ENCODE measurements at regions not wholly inside any gene's neighbourhood (a gene's known extent, or its start where the extent isn't known, plus 50 kb on each side); places are given as distances from the start of the nearest gene placed in this dataset.

DNA sequence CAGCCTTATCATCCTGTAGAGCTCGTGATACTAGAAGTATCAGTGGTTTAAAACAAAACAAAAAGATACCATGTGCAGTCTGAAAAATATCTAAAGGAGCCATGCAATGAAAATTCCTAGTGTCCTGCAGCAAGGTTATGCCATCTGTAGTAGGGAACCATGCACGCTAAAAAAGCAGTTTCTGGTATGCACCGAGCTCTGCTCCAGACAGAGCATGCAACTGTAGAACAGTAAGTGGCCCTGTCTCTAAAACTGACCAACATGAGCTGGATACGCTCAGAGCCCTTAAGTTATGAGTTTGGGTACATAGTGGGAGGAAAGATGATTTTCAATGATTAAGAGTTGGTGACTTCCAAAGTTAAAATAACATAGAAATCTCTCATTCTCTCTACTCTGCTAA, 159.3 kb upstream of the ADAMTS5 start:
- no peak for DNase-seq (ENCODE audit: low read depth in 1 of 2, low spot score in 1 of 2)

DNA sequence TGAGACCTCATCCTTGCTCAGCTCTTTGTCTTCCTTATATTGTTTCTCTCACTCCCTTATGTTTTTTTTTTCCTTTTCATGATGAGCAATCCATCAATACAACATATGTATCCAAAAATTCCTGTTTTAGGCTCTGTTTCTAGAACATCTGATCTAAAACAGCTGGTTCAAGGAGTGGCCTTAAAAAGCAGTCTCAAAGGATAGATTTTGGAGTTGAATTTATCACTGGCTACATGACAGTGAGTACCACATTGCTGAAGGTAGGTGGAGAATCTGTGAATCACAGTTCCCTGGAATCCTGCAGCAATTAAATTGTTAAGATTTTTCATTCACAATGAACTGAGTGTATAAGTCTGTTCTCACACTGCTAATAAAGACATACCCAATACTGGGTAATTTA, 155.8 kb upstream of the ADAMTS5 start:
- no peak for DNase-seq (ENCODE audit: low read depth in 1 of 2, low spot score in 1 of 2)

DNA sequence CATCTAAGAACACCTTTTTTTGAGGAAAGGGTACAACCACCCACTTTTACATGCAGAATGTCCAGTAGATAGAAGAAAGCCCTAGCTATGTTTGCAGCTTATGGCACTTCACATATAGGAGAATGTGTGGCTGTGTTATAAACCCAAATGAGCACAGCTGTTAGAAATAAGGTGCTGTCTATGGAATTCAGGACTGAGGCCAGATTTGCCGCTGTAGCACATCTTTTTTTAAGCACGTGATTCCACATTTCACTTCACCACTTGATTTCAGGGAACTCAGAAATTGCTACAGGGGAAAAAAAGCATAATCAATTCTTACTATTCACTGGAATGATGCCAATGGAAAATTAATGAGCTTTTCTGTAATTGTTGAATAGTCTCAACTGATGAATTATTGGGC, 147.2 kb upstream of the ADAMTS5 start:
- DNase-seq (ENCODE audit: low read depth in 1 of 2, low spot score in 1 of 2): no peak

DNA sequence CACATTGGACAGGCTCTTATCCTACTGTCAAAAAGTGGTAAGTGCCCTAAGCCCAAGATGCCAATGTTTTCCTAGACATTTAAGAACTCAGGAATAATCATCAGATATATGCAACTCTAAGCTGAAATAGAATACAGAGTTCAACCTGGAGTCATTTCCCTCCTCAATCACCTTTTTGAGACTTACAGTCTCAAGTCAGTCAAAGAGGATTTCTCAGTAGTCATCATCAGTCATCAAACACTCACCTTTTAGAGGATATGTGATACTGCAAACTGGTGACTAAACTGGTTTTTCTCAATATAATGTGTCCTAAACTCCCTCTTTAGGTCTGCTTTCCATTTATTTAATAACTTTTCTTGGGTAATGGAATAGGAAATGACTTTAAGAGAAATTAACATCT, 145.3 kb upstream of the ADAMTS5 start:
- DNase-seq (ENCODE audit: low read depth in 1 of 2, low spot score in 1 of 2): no peak

DNA sequence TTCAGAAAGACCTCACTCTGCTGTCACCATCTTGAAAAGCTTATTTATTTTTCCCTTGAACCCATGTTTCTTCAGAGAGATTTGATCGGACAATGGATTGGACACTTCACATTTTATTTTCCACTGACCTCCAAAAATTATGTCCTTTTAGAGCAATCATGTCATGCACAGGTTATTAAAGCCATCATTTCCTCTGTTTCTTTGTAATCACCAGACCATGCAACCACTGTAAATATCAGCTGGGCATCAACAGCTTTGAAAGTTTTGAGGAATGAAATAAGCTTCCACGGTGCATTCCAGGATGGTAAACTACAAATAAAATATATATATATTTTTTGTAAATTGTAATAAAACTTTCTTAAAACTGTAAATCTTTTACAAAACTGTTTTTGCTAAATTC, 144.1 kb upstream of the ADAMTS5 start:
- no peak for DNase-seq (ENCODE audit: low read depth in 1 of 2, low spot score in 1 of 2)

DNA sequence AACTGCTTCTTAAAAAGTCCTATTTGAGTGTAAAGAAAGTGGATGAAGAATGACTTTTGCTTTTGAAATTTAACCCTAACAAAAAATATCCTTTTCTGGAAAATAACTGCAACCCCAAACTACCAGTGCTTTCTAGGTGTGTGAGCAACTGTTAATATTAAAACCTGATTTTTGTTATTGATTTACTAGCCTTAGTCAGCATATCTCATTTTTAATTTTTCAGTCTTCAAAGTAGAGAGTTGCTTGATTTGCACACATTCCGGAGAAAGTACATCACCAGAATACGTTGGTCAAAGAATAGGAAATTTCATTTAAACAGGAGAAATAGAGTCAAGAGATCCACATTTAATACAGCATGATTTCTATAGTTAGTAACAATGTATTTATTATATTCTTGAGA, 141.8 kb upstream of the ADAMTS5 start:
- no peak for DNase-seq (ENCODE audit: low read depth in 1 of 2, low spot score in 1 of 2)

DNA sequence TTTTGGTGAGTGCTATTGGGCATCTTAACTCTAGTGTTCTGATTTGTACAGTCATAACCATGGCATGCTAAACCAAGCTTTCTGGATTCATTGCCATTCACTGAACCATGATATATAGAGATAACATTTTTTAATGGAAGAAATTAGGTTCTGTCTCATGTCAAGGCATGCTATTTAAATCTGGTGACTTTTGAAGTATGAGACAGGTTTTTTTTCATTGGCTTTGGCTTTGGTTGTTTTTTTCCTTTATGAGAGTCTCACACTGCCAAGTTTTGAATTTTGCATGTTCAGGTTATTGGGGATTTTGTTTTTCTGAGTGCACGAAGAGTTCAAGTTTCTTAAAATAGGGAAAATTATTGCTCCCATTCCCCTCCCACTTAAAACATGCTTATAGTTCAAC, 141.3 kb upstream of the ADAMTS5 start:
- no peak for DNase-seq (ENCODE audit: low read depth in 1 of 2, low spot score in 1 of 2)

DNA sequence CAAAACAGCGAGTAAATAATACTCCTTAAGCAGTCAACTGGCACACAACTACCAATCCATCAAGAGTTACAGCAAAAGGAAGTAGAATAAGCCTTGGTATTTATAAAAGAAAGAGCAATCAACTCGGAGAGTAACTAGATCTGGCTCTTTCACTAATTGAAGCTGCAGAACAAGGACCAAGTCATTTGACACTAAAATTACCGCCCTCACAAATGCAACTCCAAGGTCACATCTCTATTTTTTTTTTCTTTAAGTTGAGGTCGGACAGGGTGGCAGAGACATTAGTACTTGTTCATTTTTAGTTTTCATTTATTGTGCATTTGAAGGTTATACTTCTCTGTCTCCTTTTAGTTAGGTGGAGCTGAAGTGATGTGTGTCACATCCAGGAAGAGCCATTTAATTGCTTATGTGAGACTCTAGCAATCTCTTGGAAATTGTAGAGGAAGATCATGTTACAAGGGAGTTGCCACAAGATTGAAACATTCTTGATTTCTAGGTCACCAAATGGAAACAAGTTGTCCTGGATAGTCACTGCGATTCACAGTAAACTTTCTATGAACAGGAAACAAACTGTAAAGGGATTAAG, 138.1 kb upstream of the ADAMTS5 start:
- DNase-seq (ENCODE audit: low read depth in 1 of 2, low spot score in 1 of 2): no peak

DNA sequence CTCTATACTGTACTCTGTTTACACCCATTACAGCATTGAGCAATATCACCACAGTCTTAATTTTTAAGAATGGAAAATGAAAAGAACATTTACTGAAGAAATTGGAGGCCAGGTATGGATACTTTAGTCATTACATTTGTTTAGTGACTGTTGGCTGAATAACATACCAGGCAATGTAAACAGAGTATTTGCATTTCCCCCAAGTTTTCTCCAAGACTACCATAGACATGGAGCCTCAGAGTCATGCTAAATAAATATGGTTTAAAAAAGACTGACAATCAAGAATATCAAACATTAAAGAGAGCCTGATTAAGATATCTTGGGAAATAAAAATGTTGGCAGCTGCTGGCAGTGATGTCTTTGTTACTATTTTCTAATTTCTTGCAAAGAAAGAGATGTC, 136.9 kb upstream of the ADAMTS5 start:
- DNase-seq (ENCODE audit: low read depth in 1 of 2, low spot score in 1 of 2): no peak

DNA sequence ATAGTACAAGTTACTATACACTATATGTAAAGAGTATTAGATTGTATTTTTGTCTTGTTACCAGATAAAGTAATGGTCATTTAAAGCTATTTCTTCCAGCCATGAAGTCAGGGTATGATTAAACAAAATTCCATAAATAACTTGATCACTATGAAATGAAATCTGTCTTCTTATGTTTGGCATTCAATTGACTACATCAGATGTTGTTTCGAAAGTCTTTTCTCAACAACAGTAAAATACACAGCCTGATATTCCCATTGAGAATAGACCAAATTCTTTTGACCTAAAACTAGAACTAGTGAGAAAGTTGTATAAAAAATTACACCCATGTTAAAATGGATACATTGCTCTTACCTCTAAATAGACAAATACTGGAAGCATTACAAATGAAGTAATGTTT, 134.6 kb upstream of the ADAMTS5 start:
- no peak for DNase-seq (ENCODE audit: low read depth in 1 of 2, low spot score in 1 of 2)

DNA sequence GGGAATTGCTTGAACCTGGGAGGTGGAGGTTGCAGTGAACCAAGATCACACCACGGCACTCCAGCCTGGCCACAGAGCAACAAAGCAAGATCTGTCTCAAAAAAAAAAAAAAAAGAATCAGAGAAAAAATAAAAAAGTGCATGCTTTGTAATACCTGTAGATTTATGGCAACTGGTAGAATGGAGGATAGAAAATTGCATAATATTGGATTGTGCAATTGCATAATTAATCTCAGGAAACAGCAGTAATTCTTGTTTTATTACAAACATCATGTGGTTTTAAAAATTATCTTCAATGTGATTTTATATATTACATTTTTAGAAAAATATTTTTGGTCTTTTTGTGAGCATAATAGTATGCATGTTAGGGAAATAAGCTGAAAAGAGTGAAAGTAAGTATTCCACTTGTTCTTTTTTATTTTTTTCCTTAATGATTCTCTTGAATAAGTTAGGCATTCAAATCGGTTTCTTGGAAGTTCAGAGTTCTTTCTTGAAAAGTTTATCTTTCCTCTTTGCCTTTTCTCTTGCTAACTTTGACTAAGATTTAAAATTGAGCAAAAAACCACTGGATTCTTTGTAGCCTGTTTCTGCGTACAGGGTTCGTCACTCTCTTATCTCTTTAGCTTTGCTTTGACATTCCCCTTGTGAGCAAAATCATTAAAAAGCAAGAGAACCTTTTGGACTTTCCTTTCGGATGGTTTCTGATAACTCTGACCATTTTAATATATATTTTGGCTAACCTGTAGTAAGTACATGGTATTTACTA, 127.5 kb upstream of the ADAMTS5 start:
- DNase-seq (ENCODE audit: low read depth in 1 of 2, low spot score in 1 of 2): no peak

DNA sequence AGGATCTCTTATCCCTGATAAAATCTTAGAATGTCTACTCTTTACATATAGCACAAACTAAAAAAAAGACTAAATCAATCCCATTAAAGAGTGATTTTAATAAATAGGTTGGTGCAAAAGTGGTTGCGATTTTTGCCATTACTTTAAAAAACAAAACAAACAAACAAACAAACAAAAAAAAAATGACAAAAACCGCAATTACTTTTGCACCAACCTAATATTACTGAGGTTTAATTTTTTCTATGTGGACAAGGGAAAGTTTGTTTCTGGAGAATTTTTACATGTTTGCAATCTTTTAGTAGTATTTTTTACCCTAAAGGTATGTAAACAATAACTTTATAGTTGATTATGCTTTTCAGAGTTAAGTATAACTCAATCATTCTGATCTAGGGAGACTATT, 119.7 kb upstream of the ADAMTS5 start:
- no peak for DNase-seq (ENCODE audit: low read depth in 1 of 2, low spot score in 1 of 2)

DNA sequence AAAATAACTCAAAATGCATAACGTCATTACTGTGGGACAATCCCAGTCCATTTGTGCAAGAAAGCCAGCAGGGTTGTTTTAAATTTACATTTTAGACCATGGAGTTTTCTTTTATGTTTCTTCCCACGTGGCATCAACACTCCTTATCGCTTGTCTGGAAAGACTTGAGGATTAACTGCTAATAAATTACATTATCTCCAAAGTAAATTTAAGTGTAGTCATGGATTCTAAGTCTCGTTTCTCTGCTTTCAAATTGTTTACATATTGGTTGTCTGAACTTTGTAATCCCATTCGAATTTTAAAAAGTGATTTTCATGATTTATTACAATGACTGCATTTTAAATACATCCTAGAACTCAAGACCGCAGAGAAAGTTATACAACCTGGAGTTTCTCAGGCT, 119.3 kb upstream of the ADAMTS5 start:
- DNase-seq (ENCODE audit: low read depth in 1 of 2, low spot score in 1 of 2): no peak

DNA sequence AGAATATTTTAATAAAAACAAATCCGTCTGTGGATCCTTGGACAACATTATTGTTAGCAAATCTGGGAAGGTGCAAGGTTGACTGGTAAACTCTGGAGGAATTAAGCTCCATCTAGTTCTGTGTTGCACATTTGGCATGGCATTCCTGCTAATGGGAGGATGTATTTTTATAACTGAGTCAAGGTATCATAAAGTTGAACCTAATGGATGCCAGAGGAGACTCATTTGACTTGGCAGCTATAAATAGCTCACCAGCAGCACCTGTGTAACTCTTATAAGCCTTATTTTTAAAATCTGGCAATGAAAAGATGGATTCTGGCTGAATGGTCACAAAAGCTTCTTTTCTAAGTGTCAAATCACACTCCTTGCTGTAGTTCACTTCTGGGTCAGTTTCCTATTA, 118.5 kb upstream of the ADAMTS5 start:
- no peak for DNase-seq (ENCODE audit: low read depth in 1 of 2, low spot score in 1 of 2)

DNA sequence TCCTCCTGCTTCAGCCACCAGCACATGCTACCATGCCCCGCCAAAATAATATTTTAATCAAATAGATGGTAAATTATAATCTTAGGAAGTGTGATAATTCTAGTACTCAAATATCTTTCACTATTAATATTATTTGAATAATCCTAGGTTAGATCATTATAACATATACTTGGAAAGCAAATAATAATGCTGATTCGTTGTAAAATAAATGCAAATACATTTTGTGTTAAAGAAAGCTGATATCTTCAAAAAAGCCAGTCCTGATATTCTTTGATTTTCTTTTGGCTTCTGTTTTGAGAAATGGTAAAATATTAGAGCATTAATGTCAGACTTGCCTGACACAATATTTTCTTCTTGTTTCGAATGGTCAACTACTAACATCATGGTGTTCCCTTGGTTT, 116.3 kb upstream of the ADAMTS5 start:
- no peak for DNase-seq (ENCODE audit: low read depth in 1 of 2, low spot score in 1 of 2)

DNA sequence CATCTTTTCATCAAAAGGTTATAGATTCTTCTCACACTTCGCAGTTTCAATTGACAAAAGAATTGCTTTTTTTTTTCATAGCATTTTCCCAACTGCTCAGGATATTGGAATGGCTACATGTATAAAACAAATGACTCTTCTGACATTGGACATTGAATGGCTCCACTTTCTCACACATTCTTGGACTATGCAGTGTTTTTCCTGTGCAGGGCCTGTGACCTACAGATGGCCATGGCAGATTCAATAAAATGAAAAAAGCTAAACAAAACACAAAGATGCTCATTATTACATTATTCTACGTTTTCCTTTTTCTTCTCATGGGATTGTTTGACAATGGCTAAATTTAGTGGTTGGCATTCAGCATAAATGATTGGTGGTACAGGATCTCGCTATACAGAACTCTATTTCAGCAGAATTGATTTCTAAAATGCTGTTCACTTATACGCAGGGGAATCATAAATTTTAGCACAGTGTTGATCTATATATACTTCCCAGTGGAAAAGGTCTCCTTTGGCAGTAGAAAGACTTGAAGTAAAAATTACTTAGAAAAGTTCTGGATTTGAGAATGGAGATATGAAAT, 115.6 kb upstream of the ADAMTS5 start:
- no peak for DNase-seq (ENCODE audit: low read depth in 1 of 2, low spot score in 1 of 2)

DNA sequence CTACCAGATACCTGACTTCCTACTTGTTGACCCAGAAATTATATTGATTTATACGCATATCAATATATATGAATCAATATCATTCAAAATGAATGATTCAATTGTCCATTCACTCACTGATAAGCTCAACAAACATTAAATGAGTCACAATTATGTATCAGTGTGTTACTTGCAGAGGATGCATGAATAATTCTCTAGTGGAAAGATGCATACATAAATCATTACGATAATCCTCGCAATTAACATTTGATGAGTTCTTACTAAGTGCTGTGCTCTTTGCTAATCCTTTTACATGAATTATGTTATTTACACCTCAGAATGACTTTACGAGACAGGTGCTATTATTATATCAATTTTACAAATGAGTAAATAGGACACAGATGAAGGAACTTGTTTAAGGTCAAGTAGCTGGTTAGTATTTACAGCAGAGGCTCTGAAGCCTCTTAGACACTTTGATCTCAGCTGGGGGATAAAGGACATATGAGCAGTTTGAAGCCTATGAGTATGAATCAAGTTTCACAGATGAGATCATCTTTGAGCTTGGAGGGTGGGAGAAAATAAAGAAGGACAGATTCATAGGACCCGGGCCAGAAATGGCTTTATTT, 112.8 kb upstream of the ADAMTS5 start:
- DNase-seq (ENCODE audit: low read depth in 1 of 2, low spot score in 1 of 2): no peak

DNA sequence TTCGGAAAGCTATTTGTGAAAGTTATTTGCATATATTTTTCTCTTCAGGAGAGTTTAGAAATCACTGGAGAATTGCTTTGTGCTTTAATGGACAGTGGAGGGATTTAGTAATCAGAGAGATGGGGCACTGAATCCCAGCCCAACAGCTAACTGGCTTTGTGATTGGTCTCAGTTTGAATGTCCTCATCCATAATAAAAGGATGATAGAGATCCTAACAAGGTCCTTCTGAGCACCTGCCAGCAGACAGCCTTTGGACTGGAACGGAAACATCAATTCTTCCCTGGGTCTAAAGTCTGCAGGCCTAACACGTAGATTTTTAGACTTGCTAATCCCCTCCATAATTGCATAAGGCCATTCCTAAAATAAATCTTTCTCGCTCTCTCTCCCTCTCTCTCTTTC, 112.0 kb upstream of the ADAMTS5 start:
- DNase-seq (ENCODE audit: low read depth in 1 of 2, low spot score in 1 of 2): no peak

DNA sequence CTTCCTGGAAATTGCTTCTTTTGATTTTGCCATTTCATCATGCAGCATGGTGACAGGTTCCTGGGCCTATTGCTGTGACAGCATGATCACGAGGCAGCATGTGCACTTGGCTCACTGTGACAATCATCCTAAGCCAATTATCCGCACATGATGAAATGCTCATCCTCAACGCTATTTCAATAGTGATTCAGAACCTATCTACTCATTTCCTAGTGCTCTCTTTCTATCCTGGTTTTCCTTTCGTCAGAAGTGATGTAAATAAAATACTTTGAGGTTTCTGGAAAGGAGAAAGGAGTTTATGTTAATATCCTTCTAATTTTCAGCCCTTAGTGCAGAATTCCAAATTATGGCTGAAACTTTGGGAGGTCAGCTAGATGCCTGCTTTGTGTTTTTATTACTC, 110.6 kb upstream of the ADAMTS5 start:
- DNase-seq (ENCODE audit: low read depth in 1 of 2, low spot score in 1 of 2): no peak

DNA sequence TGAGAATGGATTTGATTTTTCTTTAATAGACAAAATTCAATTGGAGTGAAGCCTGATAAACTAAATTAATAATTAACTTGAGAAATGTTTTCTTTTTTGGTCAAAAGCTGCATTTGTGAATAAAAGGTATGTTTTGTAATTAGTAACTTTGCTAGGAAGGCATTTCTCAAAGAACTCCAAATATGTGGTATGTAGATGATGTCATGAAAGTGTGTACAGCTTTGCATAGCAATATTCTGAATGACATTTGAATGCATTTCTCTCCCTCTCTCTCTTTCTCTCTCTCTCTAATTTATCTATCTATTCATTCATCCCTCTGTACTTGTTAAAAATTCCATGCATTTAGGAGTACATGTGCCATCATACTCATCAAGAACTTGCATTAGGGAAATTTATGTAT, 109.1 kb upstream of the ADAMTS5 start:
- DNase-seq (ENCODE audit: low read depth in 1 of 2, low spot score in 1 of 2): no peak

DNA sequence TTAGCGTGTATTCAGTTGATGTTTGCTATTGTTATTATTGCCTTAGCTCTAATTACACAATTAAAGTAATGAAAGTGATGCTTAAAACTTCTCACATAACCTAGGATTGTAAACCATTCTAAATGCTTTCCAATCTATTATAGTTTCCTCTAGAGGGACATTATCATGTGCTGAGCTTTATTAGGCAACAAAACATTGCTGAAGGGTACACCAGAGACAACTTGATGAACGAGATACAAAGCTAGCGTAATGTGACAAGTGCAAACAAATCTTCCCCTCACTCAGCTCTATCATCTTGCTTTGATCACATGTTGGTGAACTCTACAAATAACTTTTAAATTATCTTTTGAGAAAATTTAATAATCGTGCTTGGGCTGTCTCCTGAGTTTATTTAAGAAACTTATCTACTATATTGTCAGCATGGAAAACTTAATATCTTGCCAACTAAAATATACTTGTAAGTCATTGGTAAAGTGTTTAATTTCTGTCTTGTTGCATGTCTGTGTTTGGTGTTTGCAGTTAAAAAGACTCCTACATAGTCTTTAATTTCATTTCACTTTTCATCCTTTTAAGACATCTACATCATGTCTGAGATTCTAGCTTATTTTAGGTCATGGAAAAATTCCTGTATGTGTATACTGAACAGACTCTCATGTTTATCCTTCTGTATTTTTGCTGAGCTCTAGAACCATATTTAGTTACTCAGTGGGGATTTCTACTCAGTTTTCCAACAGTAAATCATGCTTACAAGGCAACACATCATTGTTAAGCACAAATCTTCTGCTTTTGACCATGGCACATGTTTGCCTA, 104.2 kb upstream of the ADAMTS5 start:
- DNase-seq (ENCODE audit: low read depth in 1 of 2, low spot score in 1 of 2): no peak

DNA sequence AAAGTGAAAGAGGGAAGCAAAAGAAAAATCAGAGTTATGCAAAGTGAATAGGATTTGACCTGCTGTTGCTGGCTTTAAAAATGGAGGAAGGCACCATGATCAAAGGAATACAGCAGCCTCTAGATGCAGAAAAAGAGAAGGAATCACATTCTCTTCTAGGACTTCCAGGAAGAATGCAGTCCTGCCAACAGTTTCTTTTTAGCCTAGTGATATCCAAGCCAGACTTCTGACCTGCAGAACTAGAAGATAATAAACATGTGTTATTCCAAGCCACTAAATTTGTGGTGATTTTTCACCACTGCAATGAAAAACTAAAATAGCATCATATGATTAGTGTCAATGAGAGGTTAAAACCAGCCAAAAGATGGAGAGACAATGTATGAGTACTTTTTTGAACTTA, 101.9 kb upstream of the ADAMTS5 start:
- no peak for DNase-seq (ENCODE audit: low read depth in 1 of 2, low spot score in 1 of 2)
